Ishikawa (cell line): ENCODE measurements at regions not wholly inside any gene's neighbourhood (a gene's known extent, or its start where the extent isn't known, plus 50 kb on each side); places are given as distances from the start of the nearest gene placed in this dataset.

ENCODE experiments used
- CEBPB ChIP-seq: IDR thresholded peaks from 2 replicates; pipeline ENCODE4 v1.6.1; 2012
- CREB1 ChIP-seq: IDR thresholded peaks from 2 replicates; pipeline ENCODE4 v1.6.1; 2012; ENCODE audit warnings: low read depth
- EGR1 ChIP-seq: IDR thresholded peaks from 2 replicates; pipeline ENCODE4 v1.6.1; 2012
- EP300 ChIP-seq: IDR thresholded peaks from 2 replicates; pipeline ENCODE4 v1.6.1; 2012; ENCODE audit warnings: borderline replicate concordance
- NFIC ChIP-seq: IDR thresholded peaks from 2 replicates; pipeline ENCODE4 v1.6.1; 2012
- RAD21 ChIP-seq: IDR thresholded peaks from 2 replicates; pipeline ENCODE4 v1.6.1; 2012; ENCODE audit warnings: low read depth
- REST ChIP-seq: IDR thresholded peaks from 2 replicates; pipeline ENCODE4 v1.6.1; 2012; ENCODE audit warnings: low read depth, mild to moderate bottlenecking
- TAF1 ChIP-seq: IDR thresholded peaks from 2 replicates; pipeline ENCODE4 v1.6.1; 2012; ENCODE audit warnings: low read depth, mild to moderate bottlenecking
- TEAD4 ChIP-seq: IDR thresholded peaks from 2 replicates; pipeline ENCODE4 v1.6.1; 2012
- YY1 ChIP-seq: IDR thresholded peaks from 2 replicates; pipeline ENCODE4 v1.6.1; 2012; ENCODE audit warnings: low read depth
- ZBTB7A ChIP-seq: IDR thresholded peaks from 2 replicates; pipeline ENCODE4 v1.6.1; 2012; ENCODE audit warnings: low read depth
- TF ChIP-seq, protein P1 (sequence below): IDR thresholded peaks from 2 replicates; pipeline ENCODE4 v1.6.1; 2012

DNA sequence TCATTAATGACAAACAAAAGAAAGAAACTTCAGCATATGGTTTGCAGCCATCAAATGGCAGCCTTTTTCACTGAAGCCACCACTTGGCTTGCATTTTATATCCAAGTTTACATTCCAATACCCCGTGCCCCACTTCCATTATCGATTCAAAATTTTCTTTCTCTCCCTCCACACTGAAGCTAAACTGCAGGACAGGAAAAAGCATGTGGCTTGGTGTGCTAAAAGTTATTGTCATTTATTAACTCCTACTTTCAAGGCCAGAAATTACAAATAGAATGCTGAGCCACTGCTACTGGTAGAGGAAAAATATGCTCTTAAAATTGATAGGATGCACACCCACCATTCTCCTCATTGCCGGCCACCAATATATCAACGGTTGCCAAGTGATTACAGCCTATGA, 351.6 kb upstream of the DUSP10 start:
- no peak for TF ChIP-seq YY1
- no peak for TF ChIP-seq NFIC
- TF ChIP-seq EGR1: no peak
- no peak for TF ChIP-seq EP300
- TF ChIP-seq RAD21: no peak
- no peak for TF ChIP-seq TAF1
- TF ChIP-seq, protein P1, sequence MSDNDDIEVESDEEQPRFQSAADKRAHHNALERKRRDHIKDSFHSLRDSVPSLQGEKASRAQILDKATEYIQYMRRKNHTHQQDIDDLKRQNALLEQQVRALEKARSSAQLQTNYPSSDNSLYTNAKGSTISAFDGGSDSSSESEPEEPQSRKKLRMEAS: no peak
- TF ChIP-seq TEAD4: no peak
- TF ChIP-seq REST: no peak
- no peak for TF ChIP-seq CEBPB
- TF ChIP-seq ZBTB7A: no peak
- TF ChIP-seq CREB1: no peak
